DOHH2 (cell line): ENCODE measurements at regions not wholly inside any gene's neighbourhood (a gene's known extent, or its start where the extent isn't known, plus 50 kb on each side); places are given as distances from the start of the nearest gene placed in this dataset.

ENCODE experiments used
- EZH2phosphoT487 ChIP-seq: fragments of 200-600 bp; sonication (generic); IDR thresholded peaks from 2 replicates; pipeline ENCODE4 v1.6.1; 2017; ENCODE audit warnings: borderline replicate concordance, mild to moderate bottlenecking, antibody characterized with exemption, low read length, moderate library complexity, mixed read lengths
- TF ChIP-seq, protein P1 (sequence below): fragments of 200-600 bp; sonication (generic); IDR thresholded peaks from one replicate; pipeline ENCODE4 v1.5.1; 2014; ENCODE audit warnings: antibody characterized with exemption, mild to moderate bottlenecking, low read depth, low read length; ENCODE audit not compliant: poor library complexity, severe bottlenecking

DNA sequence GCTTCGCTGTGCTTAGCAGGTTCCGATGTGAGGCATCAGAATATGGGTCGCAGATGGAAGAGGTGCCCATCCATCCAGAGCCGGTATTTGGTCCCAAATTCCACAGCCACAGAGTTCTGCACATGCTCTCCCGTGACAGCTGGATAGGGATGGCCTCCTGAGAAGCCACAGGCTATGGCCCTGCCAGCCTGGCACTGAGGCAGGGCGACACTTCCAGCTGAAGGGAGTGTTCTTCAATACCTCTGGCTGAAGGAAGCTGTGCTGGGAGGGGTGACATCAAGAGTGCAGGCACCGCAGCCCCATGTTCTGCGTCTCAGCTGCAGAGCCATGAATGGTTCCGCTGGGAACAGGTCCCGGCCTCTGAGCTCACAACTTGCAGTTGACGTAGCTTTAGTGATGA is 83.4 kb upstream of the SIMC1 start:
- TF ChIP-seq, protein P1, sequence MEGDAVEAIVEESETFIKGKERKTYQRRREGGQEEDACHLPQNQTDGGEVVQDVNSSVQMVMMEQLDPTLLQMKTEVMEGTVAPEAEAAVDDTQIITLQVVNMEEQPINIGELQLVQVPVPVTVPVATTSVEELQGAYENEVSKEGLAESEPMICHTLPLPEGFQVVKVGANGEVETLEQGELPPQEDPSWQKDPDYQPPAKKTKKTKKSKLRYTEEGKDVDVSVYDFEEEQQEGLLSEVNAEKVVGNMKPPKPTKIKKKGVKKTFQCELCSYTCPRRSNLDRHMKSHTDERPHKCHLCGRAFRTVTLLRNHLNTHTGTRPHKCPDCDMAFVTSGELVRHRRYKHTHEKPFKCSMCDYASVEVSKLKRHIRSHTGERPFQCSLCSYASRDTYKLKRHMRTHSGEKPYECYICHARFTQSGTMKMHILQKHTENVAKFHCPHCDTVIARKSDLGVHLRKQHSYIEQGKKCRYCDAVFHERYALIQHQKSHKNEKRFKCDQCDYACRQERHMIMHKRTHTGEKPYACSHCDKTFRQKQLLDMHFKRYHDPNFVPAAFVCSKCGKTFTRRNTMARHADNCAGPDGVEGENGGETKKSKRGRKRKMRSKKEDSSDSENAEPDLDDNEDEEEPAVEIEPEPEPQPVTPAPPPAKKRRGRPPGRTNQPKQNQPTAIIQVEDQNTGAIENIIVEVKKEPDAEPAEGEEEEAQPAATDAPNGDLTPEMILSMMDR, result no peak
- TF ChIP-seq EZH2phosphoT487, result no peak
